ENCODE measurements at regions not wholly inside any gene's neighbourhood (a gene's known extent, or its start where the extent isn't known, plus 50 kb on each side); places are given as distances from the start of the nearest gene placed in this dataset.
"Not testable (repeated sequence)": the region's sequence is repeated elsewhere in the genome, so short reads cannot be mapped to it uniquely, and the experiment has no call there.

DNA sequence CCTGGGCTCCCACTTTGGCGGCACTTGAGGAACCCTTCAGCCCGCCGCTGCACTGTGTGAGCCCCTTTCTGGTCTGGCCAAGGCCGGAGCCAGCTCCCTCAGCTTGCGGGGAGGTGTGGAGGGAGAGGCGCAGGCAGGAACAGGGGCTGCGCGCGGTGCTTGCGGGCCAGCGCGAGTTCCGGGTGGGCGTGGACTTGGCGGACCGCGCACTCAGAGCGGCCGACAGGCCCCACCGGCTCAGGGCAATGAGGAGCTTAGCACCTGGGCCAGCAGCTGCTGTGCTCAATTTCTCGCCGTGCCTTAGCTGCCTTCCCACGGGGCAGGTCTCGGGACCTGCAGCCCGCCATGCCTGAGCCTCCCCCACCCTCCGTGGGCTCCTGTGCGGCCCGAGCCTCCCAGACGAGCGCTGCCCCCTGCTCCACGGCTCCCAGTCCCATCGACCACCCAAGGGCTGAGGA is 324.8 kb downstream of the RAD51AP2 start:
- not testable (repeated sequence) for DNase-seq (ENCODE audit: low spot score)

DNA sequence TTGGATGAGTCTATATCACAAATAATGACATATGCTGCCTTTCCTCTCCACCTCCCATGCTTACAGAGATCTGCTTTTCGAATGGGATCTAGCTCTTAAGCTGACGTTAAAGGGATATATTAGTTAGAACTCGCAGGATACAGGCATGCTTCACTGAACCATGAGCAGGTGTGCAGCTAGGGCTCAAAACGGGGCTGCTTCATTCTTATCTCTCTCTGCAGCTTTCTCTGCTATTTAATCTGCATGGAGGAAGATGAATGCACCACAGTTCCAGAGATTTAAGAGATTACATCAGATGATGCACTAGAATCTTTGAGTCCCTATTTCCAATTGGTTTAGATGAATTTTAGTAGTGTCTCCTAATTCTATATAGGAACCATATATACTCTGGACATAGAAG is 327.0 kb downstream of the RAD51AP2 start:
- no peak for DNase-seq (ENCODE audit: low spot score)

DNA sequence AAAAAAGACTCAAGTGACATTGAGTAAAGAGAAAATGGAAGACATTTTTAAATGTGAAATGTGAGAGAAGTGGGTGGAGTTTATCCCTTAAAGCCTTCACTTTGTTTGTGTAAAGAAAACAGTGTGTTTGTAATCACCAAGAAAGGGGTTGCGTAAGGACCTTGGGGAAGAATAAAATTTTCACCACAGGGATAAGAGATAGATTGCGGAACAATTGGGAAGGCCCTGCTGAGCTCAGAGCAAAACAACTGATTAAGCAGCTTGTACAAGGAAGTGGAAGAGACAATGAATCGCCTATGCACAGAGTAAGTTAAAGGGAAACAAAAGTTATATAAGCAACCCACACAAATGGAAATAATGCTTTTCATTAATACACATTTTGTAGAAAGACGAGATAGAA is 327.7 kb downstream of the RAD51AP2 start:
- no peak for DNase-seq (ENCODE audit: low spot score)

DNA sequence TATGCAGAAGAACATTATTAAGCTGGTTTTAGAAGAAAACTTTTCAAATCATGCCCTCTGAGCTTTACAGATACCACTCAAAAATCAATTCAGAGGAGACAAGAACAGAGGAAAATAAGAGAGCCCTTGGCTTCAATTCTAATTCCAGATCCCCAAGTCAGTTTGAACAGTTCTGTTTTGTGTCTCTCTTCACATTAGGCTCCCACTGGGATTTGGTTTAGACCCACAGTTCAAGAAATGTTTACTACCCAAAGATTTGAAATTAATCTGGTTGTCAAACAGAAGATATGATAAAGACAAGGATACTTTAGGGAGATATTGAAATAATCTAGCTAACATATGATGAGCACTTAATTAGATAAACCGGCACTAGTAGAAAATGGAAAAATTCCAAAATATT is 329.5 kb downstream of the RAD51AP2 start:
- no peak for DNase-seq (ENCODE audit: low spot score)

DNA sequence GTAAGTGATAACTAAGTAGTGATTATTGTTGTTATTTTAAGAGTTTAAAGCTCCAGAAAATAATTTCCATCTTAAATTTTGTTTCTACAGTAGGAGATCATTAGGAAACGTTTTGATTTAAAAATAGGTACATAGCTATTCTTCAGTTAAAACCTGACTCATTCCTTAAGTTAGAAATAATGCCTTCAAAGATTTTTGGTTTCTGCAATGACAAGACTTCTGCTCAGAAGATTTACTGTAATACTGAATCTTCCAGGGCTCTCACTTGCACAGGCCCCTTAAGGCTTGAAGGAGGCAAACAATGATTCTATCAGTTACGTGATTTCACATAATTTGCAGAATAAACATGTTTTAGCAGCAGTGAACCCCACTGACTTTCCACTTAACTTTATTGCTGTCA is 333.7 kb downstream of the RAD51AP2 start:
- DNase-seq (ENCODE audit: low spot score), result no peak

DNA sequence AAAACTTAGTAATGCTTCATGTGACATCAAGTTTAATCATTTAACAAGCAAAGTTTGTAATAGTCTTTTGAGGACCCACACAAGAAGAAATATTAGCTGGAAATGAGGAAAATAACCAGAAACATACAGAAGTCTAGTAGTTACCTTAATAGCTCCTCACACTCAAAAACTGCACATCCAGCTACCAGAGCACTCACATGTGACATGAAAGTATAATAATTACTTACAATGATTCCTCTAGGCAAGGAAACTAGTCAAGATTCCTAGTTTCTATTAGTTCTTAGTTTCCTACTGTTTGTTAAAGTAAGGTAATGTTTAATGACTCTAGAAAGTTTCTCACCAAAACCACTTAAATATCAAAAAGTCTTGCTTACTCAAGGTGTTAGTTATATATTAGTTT is 335.8 kb downstream of the RAD51AP2 start:
- no peak for DNase-seq (ENCODE audit: low spot score)

DNA sequence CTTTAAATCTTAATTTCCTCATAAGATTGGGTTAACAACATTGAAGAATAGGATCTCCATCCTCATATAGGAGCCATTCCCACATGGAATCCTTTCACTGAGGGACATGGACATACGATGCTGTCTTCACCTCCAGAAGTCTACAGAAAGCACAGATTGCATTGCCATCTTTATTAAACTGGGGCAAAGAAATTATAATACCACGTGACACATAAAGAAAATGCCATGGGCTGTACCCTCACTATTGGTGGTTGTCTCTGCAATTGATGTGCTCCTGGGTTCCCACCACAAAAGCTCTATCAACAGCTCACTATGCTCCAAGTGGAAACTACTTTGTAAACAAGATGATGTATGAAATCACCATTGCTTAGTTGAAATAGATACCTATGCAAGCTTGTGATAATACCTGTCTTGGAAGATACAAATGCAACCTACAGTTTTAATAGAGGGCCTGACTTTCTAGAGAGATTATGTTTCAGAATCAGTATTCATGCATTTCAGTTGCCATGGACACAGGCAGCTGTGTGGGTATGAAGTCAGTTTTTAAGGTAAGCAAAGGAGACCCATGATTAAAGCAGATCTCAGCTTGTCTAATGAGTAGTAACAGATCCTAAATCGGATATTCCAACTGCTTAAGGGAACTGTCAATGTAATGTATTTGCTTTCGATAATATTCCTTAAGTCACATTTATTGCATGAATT is 337.0 kb downstream of the RAD51AP2 start:
- DNase-seq (ENCODE audit: low spot score), result no peak

DNA sequence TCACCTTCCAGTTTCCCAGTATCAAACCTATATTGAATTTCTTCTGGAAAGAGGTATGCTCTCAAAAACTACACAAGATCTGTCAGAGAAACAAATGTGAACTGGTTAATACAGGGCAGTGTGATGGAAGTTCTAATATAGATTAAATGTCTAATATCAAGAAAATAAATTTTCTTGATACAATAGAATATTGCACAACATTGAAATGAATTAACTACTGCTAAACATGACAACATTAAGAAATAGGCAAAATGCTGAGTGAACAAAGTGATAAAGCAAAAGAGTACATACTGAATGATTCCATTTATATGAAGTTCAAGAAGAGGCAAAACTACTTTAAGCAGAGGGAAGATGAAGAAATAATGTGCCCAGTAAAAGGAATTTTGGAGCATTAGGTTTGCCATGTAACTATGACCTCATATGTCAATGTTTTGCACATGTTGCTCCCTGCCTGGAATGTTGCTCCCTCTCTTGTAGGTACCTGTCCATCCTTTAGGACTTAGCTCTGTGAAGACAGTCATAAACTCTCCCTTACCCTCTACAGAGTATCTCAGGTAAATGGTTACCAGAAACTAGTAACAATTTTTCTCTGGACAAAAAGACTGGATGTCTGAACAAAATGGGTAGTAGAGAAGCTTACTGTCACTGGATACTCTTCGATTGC is 339.0 kb downstream of the RAD51AP2 start:
- DNase-seq (ENCODE audit: low spot score), result no peak

DNA sequence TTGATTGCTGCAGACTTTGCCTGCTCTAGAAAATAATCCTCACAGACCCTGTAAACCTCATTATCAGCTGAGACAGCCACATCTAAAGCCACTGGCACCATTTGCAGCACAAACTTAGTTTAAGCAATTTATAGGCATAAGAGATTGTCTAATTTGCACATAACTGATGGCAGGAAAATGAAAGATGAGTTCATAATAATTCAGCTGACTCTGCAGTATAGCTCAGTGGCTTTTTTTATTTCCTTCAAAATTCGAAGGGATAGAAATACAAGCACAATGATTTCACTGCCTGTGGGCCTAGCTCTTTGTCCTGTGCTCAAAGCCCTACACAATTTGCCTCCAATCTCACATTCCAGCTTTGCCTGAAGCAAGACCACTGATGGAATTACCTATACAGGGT is 341.2 kb downstream of the RAD51AP2 start:
- no peak for DNase-seq (ENCODE audit: low spot score)

DNA sequence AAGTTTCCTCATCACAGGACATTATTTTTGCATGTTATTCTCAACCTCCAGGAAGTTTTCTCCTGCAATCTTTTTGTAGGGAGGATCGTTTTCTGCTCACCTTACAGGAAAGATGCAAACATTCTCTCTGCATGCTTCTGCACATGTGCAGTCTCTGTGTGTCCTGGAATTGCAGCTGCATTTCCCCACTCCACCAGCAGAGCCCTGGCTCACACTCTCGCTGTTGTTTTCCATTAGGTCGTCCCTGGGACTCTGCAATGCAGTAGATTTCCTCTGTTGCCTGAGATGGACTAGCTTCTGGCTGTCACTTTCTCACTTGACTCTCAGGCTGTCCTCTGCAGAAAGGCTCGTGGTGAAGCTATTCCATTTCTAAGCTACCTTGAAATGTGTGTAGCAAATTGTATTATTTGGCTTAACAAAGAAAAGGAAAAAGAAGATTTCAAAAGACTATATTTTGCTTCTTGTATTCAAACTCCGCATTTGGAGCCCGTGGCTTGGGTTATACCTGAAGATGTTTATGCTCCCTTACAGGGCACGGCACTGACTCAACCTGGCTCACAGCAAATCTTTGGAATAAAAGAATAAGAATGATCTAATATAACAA is 346.7 kb downstream of the RAD51AP2 start:
- peak; percentile 68 for DNase-seq (ENCODE audit: low spot score)

DNA sequence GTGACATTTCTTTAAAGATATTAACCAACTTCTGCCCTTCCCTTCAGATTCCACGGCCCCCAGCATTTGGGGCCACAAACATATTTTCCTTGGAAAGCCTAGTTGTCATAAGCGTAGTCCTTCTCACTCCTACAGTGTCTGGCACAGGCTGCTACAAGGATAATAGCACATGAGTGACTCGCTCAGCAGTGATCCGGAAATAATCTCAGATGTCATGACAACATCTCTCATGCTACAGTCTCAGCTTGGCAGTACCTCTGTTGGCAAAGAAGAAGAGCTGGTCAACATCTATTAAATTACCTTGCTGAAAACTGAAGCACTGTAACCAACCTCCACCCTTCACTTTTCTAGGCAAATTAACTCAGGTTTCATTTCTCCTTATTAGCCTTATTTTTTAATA is 351.7 kb downstream of the RAD51AP2 start:
- peak; percentile 15 for DNase-seq (ENCODE audit: low spot score)

DNA sequence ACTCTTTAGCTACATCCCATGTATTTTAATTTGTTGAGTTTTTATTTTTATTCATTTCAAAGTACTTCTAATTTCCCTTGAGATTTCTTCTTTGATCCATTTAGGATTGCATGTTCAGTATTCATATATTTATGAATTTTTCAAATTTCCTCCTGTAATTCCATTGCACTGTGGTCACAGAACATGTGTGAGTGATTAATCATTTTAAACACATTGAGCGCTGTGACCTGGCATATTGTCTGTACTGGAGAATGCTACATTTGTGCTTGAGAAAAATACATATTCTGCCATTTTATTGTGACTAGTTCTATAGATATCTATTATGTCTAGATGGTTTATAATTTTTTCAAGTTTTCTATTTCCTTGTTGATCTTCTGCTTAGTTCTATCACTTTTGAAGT is 353.7 kb downstream of the RAD51AP2 start:
- DNase-seq (ENCODE audit: low spot score), result peak; percentile 12

DNA sequence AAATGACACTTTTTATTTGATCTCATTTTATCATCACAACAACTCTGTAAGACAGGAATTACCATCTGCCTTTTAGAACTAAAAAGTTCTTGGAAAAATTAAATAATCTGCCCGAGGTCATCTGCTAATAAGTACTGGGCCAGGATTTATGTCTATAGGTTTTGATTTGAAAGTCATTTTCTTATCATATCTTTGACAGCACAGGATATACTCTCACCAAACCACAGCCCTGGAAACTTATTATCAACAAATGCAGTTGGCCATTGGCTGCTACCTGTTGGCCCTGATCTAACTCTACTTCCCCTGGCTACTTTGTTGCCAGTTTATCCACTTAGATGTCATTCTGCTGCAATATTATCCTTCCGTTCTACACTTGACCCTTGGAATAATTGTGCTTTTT is 354.6 kb downstream of the RAD51AP2 start:
- no peak for DNase-seq (ENCODE audit: low spot score)

DNA sequence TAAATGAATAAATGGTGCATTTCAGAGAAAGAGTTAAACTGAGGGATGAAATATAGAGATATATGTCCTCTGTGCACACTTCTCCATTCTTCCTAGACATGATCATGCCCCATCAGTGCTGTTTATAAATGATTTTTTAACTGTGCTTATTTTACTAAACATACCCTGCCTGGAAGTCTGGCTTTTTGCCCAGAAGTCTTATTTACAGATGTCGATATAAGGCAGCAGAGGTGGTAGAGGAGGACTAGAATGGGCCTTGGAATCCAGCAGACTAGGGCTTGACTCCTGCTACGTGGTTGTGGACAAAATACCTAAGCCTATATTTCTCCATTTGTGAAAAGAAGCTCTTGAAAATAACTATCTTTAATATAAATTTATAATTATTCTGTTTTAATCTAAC is 355.5 kb downstream of the RAD51AP2 start:
- DNase-seq (ENCODE audit: low spot score), result no peak

DNA sequence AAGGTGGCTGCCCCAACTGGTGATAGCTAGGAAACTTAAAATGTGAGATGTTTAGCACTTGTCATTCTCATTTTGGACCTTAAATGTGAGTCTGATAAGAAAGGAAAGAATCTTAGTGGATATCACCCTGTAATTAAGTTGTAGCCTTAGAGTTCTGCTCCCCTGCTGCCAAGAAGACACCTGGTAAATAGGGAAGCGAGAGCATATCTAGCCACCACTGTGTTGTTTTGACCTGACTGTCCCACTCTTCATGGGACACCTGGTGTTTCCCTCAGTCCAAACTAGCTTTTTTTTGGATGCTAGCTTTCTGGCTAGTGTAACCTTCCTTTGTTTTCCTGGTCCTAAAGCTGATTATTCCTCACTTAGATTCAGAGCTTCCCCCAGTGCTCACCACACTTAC is 357.6 kb downstream of the RAD51AP2 start:
- no peak for DNase-seq (ENCODE audit: low spot score)

DNA sequence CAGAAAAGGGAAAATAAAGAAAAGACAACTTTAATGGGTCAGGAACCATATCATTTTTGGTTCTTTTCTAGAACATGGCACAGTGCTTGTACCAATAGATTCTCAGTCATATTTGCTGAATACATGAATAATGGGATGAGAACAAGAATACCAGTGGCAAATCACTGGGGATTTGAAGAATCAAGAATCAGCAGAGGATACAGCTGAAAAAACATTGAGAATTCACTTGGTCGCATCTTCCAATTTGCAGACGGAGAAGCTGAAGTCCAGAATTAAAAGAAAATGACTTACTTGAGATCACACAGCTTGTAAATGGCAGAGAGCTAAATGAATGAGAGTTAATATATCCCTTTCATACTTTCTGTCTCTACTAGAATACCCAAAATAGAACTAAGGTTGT is 362.2 kb downstream of the RAD51AP2 start:
- DNase-seq (ENCODE audit: low spot score), result no peak

DNA sequence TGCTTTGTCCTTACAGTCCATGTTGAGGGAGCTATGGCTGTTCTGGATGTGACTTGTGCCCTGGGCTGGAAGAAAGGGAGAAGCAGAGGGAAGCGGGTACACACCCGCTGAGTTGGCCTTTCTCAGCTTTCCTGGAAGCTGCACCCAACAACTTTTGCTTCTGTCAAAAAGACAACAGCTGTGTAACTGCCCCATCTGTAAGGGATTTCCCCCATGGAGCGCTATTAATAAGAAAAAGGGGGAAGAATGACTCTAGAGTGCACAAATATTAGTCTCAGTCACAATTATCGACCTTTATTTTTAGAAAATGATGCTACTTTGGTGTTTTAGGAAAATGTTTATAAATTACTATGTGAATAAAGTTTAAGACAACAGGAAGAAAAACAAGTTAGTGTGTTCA is 368.3 kb downstream of the RAD51AP2 start:
- DNase-seq (ENCODE audit: low spot score), result no peak

DNA sequence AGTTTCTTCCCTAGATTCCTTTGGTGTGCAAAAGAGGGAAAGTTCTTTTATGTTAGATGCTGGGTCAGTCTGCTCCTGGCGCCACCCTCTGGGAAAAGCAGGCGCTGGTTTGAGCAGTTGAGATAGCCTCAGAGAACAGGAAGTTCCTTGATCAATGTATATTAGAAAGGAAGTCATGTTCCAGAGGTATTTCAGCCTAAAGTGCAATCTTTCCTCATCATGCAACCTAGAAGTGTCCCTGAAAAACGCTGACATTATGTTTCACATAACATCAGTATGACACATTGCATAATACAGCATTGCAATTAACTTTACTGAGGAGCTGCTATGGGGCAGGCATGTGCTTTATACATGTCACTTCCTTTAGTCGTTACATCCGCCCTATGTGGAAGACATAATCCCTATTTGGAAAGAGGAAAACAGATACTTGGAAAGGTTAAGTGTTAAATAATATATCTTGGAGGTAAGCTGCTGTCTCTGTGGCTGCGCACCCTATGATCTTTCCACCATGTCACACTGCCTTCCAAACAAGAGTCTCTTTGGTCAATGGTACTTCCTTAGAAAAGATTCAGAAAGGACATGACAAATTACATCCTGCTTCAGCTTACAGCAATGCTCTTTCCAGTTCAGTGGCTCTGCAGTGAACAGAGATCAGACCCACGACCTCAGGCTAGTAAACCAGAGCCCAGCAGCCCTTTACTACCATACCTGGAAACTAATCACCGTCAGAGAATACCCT is 369.7 kb downstream of the RAD51AP2 start:
- DNase-seq (ENCODE audit: low spot score), result peak; percentile 23

DNA sequence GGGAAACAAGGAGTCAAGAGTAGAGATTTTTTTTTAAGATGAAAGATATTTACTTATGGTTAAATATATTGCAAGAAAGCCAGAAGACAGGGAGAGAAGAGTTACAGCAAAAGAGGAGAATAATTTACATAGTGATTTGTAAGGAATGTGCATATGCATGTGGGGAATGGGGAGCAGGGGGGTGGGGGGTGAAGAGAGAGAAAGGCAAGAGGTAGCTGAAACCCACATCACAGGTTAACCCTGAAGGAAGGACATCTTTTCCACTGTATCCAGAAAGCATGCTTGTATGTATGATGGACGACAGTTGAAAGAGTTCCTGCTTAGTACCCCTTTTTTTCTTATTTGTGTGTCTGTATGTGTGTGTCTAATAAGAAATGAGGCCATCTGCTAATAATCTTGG is 371.9 kb downstream of the RAD51AP2 start:
- no peak for DNase-seq (ENCODE audit: low spot score)

DNA sequence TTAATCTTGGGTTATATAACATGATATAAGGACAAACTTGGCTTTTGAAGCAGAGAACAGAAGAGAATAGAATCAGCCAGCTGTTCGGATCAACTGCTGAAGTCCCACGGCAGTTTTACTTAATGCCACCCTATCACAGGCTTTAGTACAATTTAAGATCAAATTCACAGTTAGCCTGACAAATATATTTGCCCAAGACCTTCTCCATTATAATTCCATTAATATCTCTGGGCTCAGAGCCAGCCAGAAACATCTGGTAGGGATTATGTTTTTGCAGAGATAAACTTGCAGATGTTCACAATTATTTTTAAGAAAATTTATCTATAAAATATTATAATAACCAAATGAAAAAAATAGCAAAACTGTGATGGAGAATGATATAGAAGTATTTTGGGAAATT is 381.4 kb downstream of the RAD51AP2 start:
- no peak for DNase-seq (ENCODE audit: low spot score)

DNA sequence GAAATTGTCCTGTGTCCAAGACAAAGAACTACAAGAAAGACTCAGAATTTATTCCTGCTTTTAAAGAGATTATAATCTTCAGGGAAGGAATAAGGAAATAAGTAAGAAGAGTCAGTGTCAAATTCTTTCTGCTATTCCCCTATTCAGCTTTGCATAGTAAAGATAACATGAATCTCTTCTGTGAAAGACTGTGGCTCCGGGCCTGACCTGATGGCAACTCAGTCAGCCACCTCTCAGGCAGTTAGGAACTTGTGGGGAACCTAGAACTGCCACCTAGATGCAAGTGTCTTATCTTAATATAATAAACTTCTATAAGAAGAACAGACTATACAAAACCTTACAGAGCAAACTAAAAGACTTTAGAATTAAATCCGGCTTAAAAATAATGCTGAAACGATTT is 382.0 kb downstream of the RAD51AP2 start:
- no peak for DNase-seq (ENCODE audit: low spot score)

DNA sequence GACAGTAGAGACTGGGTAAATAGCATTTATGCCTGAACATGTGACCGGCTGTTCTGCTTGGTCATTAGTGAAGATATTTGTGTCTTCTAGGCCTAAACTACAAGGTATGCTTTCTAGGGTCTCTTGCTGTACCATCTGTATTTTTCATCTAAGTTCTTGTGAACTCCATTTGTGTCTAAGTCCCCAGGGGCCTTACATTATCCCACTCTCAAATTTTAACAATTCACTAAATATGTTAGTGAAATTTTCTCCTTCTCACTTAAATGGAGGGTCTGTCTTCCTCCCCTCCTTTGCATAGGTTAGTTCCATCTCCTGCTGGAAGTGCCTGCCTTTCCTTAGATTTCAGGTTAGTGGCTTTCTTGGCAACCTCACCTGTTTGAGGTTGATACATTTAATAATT is 382.6 kb downstream of the RAD51AP2 start:
- DNase-seq (ENCODE audit: low spot score), result no peak

Measured in GM03348 (cell line).